Coronary artery (tissue), 2 donors: ENCODE measurements at regions not wholly inside any gene's neighbourhood (a gene's known extent, or its start where the extent isn't known, plus 50 kb on each side); places are given as distances from the start of the nearest gene placed in this dataset.

Source experiments
- DNase-seq: peaks from one replicate; pipeline ENCODE4 v3.0.0-alpha.2; 2017; ENCODE audit warnings: low spot score
- H3K27ac ChIP-seq, 2 donors: fragments of 200-600 bp; sonication (generic); one replicate each; pipeline ENCODE4 v1.5.1; 2016 to 2019
- H3K4me3 ChIP-seq: fragments of 200-600 bp; sonication (generic); 2 replicates; pipeline ENCODE4 v1.5.1; 2016; ENCODE audit warnings: mild to moderate bottlenecking, moderate library complexity
- TF ChIP-seq, protein P1 (sequence below): fragments of 200-600 bp; sonication (generic); IDR thresholded peaks from one replicate; pipeline ENCODE4 v1.5.1; 2019; ENCODE audit warnings: antibody characterized with exemption

DNA sequence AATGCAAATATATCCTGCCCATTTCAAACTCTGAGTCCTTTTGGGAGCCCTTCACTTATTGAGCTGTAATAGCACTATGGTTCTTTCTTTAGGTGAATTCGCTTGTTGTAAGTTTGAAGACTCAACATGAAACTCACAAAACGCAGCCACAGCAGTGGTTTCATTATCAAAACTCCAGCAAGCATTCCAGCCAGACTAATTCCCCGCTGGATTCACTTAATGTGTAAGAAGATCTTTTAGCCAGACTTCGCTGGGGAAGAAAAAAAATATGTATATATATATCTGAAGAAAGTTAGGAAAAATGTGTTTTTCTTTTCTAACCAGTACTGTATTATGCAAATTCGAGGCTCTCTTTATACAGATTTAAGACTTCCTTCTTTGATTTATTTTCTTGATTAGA, 241.1 kb downstream of the WNT5A start:
- Histone ChIP-seq H3K4me3 (no peak overlapping the region), H3K27ac (no peak overlapping the region)
- TF ChIP-seq, protein P1, sequence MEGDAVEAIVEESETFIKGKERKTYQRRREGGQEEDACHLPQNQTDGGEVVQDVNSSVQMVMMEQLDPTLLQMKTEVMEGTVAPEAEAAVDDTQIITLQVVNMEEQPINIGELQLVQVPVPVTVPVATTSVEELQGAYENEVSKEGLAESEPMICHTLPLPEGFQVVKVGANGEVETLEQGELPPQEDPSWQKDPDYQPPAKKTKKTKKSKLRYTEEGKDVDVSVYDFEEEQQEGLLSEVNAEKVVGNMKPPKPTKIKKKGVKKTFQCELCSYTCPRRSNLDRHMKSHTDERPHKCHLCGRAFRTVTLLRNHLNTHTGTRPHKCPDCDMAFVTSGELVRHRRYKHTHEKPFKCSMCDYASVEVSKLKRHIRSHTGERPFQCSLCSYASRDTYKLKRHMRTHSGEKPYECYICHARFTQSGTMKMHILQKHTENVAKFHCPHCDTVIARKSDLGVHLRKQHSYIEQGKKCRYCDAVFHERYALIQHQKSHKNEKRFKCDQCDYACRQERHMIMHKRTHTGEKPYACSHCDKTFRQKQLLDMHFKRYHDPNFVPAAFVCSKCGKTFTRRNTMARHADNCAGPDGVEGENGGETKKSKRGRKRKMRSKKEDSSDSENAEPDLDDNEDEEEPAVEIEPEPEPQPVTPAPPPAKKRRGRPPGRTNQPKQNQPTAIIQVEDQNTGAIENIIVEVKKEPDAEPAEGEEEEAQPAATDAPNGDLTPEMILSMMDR = no peak
- no peak for DNase-seq

DNA sequence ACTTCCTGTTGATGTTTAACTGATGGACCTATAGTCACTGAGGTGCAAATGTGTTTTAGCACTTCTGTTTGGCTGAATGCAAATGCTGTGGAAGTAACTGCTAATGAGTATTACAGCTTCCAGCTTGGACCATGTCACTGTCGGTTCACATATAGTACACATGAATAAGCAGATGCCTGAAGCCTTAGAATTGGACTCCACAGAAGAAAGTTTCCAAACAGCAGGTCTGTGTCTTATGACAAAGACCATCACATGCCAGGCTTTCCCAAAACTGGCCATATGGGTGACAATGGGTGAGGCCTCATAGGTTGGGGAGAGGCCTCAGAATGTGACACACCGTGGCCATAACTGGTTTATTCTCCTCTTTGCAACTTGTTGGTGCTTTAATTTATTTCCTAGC, 241.8 kb downstream of the WNT5A start:
- Histone ChIP-seq H3K27ac (no peak overlapping the region), H3K4me3 (no peak overlapping the region)
- TF ChIP-seq, protein P1 = no peak
- DNase-seq = no peak

DNA sequence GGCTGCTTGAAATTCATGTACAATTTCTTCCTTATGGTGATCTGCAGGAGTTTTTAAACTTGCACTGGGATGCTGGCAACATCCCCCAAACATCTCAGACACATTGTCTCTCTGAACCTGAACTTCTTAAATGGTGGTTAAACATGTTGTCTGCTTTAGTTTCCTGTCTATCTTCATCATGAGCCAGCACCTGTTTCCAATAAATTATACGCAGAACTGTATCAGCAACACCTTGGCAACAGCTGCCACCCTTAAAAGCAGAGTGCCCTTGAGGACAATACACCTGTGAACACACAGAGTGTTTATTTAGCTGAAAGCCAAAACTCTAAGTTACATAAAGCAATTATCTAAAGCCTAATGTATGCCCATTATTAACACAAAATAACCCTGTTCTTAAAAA, 242.9 kb downstream of the WNT5A start:
- no peak overlapping the region for H3K27ac ChIP-seq
- no peak overlapping the region for H3K4me3 ChIP-seq
- TF ChIP-seq, protein P1 = no peak
- no peak for DNase-seq

DNA sequence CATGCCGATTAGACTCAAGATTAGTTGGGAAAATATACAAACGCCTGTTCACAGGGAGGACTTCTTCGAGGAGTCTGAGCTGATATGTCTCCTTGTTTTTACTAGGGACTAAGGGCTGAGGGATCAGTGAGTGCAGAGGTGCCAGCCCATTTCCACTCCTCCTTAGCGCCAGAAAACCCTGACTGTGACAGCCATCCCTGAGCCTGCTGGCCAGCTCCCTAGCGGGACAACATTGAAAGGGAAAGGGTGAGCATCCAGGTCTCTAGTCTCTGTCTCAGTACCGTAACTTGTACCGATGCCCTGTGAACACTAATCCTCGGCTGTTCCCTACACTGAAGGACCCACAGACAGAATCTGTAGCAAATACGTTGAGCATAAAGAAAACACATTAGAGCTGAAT, 243.4 kb downstream of the WNT5A start:
- TF ChIP-seq, protein P1 = no peak
- Histone ChIP-seq H3K4me3 (no peak overlapping the region), H3K27ac (no peak overlapping the region)
- no peak for DNase-seq

DNA sequence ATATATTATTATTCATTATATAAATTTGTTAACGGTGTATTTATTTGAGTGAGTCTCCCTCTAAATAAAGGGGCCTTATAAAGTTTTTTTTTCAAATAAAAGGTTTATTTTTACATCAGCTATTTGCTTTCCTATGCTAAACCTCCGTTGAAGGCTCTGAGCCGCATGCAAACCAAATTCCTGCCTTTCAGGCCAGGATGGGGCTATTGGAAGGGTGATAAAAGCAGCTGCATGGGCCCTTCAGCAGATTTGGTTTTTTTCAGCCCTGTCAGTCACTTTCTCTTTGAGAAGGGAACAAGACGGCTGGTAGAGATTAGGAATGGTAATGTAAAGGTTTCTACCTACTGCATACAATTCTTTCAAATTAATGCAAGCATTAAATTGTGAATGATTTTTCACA, 244.2 kb downstream of the WNT5A start:
- DNase-seq = no peak
- TF ChIP-seq, protein P1 = no peak
- H3K4me3 ChIP-seq = no peak overlapping the region
- H3K27ac ChIP-seq = no peak overlapping the region

DNA sequence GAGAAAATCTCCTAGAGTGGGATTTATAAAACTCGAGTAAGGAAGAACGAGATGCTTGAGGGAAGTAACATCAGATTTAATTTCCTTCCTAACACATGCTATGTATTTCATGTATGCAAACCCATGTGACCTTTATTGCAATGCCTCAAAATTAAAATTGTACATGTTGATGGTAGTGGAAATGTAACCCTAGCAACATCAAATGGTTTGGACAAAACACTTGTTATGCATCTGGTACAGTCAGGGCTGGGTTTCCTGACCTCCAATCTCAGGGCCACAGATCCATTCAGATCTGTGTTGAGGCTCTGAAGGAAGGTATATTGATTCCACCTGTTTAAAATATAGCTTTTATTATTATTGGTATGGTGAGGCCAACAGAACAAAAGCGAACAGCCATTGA, 246.0 kb downstream of the WNT5A start:
- TF ChIP-seq, protein P1 = no peak
- H3K4me3 ChIP-seq = no peak overlapping the region
- DNase-seq = no peak
- no peak overlapping the region for H3K27ac ChIP-seq

DNA sequence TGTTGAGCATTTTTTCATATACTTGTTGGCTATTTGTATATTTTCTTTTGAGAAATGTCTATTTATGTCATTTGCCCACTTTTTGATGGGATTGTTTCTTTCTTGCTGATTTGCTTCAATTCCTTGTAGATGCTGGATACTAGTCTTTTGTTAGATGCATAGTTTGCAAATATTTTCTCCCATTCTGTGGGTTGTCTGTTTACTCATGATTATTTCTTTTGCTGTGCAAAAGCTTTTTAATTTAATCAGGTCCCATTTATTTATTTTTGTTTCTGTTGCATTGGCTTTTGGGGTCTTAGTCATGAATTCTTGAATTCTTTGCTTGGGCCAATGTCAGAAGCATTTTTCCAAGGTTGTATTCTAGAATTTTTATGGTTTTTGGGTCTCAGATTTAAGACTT, 251.7 kb downstream of the WNT5A start:
- TF ChIP-seq, protein P1 = no peak
- no peak overlapping the region for H3K27ac ChIP-seq
- no peak overlapping the region for H3K4me3 ChIP-seq
- no peak for DNase-seq
